GM19240 (cell line): ENCODE measurements at regions not wholly inside any gene's neighbourhood (a gene's known extent, or its start where the extent isn't known, plus 50 kb on each side); places are given as distances from the start of the nearest gene placed in this dataset.

Experiments
- DNase-seq: peaks from one replicate; pipeline ENCODE4 v3.0.0; 2011; ENCODE audit warnings: low spot score; ENCODE audit not compliant: insufficient read length

- no peak for DNase-seq
Observed at GRCh38 chr13:44021422-44021821, 141.7 kb downstream of the LACC1 start.

- no peak for DNase-seq
Observed at GRCh38 chr13:44022196-44022595, 142.5 kb downstream of the LACC1 start.

GRCh38 chr13:44024167-44024845 is 144.6 kb downstream of the LACC1 start:
- DNase-seq, result no peak

GRCh38 chr13:44024846-44025195 is 145.1 kb downstream of the LACC1 start:
- DNase-seq, result no peak

- no peak for DNase-seq
Observed at GRCh38 chr13:44026194-44026593, 146.5 kb downstream of the LACC1 start.

- DNase-seq, result no peak
Observed at GRCh38 chr13:44028734-44029133, 149.0 kb downstream of the LACC1 start.

- DNase-seq, result no peak
Observed at GRCh38 chr13:44030615-44031014, 150.9 kb downstream of the LACC1 start.

GRCh38 chr13:44031555-44031954 is 151.9 kb downstream of the LACC1 start:
- DNase-seq, result no peak

GRCh38 chr13:44032802-44033201 is 153.1 kb downstream of the LACC1 start:
- no peak for DNase-seq

GRCh38 chr13:44035400-44035799 is 155.7 kb downstream of the LACC1 start:
- no peak for DNase-seq

- no peak for DNase-seq
Observed at GRCh38 chr13:44040070-44040817, 160.5 kb downstream of the LACC1 start.

- no peak for DNase-seq
Observed at GRCh38 chr13:44040818-44041100, 161.1 kb downstream of the LACC1 start.

- no peak for DNase-seq
Observed at GRCh38 chr13:44044547-44045179, 165.0 kb downstream of the LACC1 start.

GRCh38 chr13:44045180-44045562 is 165.5 kb downstream of the LACC1 start:
- no peak for DNase-seq

- no peak for DNase-seq
Observed at GRCh38 chr13:44046428-44046827, 166.7 kb downstream of the LACC1 start.

- DNase-seq, result no peak
Observed at GRCh38 chr13:44048326-44048725, 168.6 kb downstream of the LACC1 start.

- no peak for DNase-seq
Observed at GRCh38 chr13:44049081-44049945, 169.6 kb downstream of the LACC1 start.

GRCh38 chr13:44050450-44051063 is 170.9 kb downstream of the LACC1 start:
- DNase-seq, result no peak

GRCh38 chr13:44051405-44051804 is 171.7 kb downstream of the LACC1 start:
- DNase-seq, result no peak

- DNase-seq, result no peak
Observed at GRCh38 chr13:44051918-44052675, 172.4 kb downstream of the LACC1 start.

GRCh38 chr13:44052780-44053184 is 173.1 kb downstream of the LACC1 start:
- DNase-seq, result no peak
